K562 (cell line): ENCODE measurements at regions not wholly inside any gene's neighbourhood (a gene's known extent, or its start where the extent isn't known, plus 50 kb on each side); places are given as distances from the start of the nearest gene placed in this dataset.

Experiments used
- ATAC-seq: fragments of 200-7000 bp; cut with Tn5 transposase; 3 replicates; pipeline ENCODE4 v1.9.1; 2020; ENCODE audit warnings: moderate library complexity
- BruUV-seq: library from RNA; stranded (reverse); fragments of 400-500 nt; replicated peaks from 2 replicates; lab custom pipeline; 2021; lab: Mats Ljungman, UMichigan
- CTCF ChIA-PET: fragments of 300-600 bp; formaldehyde crosslinking; extraction: SDS; loops from one replicate; lab custom pipeline; 2021; ENCODE audit warnings: low intra/inter-chr PET ratio; lab: Yijun Ruan, JAX
- POLR2A ChIA-PET: fragments of 300-600, 350-650 bp; sonication (Branson Sonifier 250); formaldehyde crosslinking; extraction: SDS; loops from one replicate; lab custom pipeline; 2021; ENCODE audit warnings: antibody characterized with exemption, inconsistent platforms; lab: Yijun Ruan, JAX
- DNase-seq, 4 experiments: peaks; one replicate each; pipeline versions ENCODE4 v3.0.0 to v3.0.0-alpha.2; 2011 to 2018; ENCODE audit warnings: low spot score in 3 of 4, mixed read lengths in 3 of 4; ENCODE audit errors: extremely low read depth in 1 of 4
- FAIRE-seq: peaks from 2 replicates; lab custom pipeline; 2011; peaks lifted over from hg19 to GRCh38; lab: Jason Lieb, UNC
- H2AFZ ChIP-seq: 2 replicates; pipeline ENCODE4 v1.6.0; 2011; ENCODE audit warnings: low read depth, low read length, control low read depth, inconsistent platforms
- H3K27ac ChIP-seq: fragments of 200-600 bp; 3 replicates; pipeline ENCODE4 v1.8.0; 2011; ENCODE audit warnings: low read depth, mild to moderate bottlenecking, control low read depth, inconsistent platforms, low read length, moderate library complexity, mixed read lengths; ENCODE audit errors: extremely low read depth
- H3K27me3 ChIP-seq, 2 experiments: fragments of 300-600 bp in 1 of 2; 2 replicates in 1 of 2; 3 replicates in 1 of 2; pipeline versions ENCODE4 v1.6.0 to v1.8.0; 2011; ENCODE audit warnings: inconsistent platforms in 2 of 2, low read length in 2 of 2, mild to moderate bottlenecking in 1 of 2, mixed read lengths in 1 of 2, moderate library complexity in 1 of 2; ENCODE audit not compliant: control insufficient read depth in 2 of 2, insufficient read depth in 2 of 2
- H3K36me3 ChIP-seq: fragments of 300-600 bp; 3 replicates; pipeline ENCODE4 v1.8.0; 2011; ENCODE audit warnings: mild to moderate bottlenecking, low read length, inconsistent platforms; ENCODE audit not compliant: control insufficient read depth, insufficient read depth
- H3K4me1 ChIP-seq, 2 experiments: fragments of 200-600 bp in 1 of 2; replicated peaks in 1 of 2; 2 replicates in 1 of 2; 3 replicates in 1 of 2; pipeline versions ENCODE4 v1.5.1 to v1.8.0; 2011; ENCODE audit warnings: inconsistent platforms in 2 of 2, low read length in 2 of 2, mild to moderate bottlenecking in 1 of 2, mixed read lengths in 1 of 2, moderate library complexity in 1 of 2; ENCODE audit not compliant: control insufficient read depth in 2 of 2, insufficient read depth in 2 of 2
- H3K4me2 ChIP-seq: 2 replicates; pipeline ENCODE4 v1.6.1; 2011; ENCODE audit warnings: low read length, control low read depth, inconsistent platforms, mixed read lengths; ENCODE audit not compliant: insufficient read depth
- H3K4me3 ChIP-seq: fragments of 200-600 bp; sonication (generic), shearing (Covaris generic); 2 replicates; pipeline ENCODE4 v1.5.1; 2016; ENCODE audit warnings: control low read depth, inconsistent platforms
- H3K79me2 ChIP-seq: fragments of 200-600 bp; 3 replicates; pipeline ENCODE4 v1.8.0; 2011; ENCODE audit warnings: low read length, inconsistent platforms; ENCODE audit not compliant: control insufficient read depth, insufficient read depth
- H3K9ac ChIP-seq, 2 experiments: 2 replicates each; pipeline versions ENCODE4 v1.6.0 to v1.6.1; 2011; ENCODE audit warnings: low read depth in 2 of 2, low read length in 2 of 2, control low read depth in 1 of 2, inconsistent platforms in 1 of 2, mild to moderate bottlenecking in 1 of 2, mixed read lengths in 1 of 2; ENCODE audit not compliant: insufficient read depth in 1 of 2
- H3K9me1 ChIP-seq: one replicate; pipeline ENCODE4 v1.6.0; 2011; ENCODE audit warnings: inconsistent platforms, mild to moderate bottlenecking, low read length, moderate library complexity; ENCODE audit not compliant: control insufficient read depth, insufficient read depth
- H3K9me3 ChIP-seq: replicated peaks from 2 replicates; pipeline ENCODE4 v1.5.1; 2011; ENCODE audit warnings: low read depth, low read length, inconsistent platforms; ENCODE audit not compliant: control insufficient read depth, insufficient read depth
- H4K20me1 ChIP-seq: replicated peaks from 2 replicates; pipeline ENCODE4 v1.6.1; 2011; ENCODE audit warnings: low read length, inconsistent platforms, mixed read lengths; ENCODE audit not compliant: control insufficient read depth, insufficient read depth
- ETS1 ChIP-seq: conservative IDR thresholded peaks from 2 replicates; pipeline ENCODE4 v1.6.1; 2011; ENCODE audit warnings: low read depth, mild to moderate bottlenecking, low read length; ENCODE audit not compliant: control insufficient read depth
- HEY1 ChIP-seq: fragments of 250-450 bp; sonication (Bioruptor Pico); IDR thresholded peaks from 2 replicates; pipeline ENCODE4 v1.5.0; 2020; ENCODE audit warnings: mild to moderate bottlenecking, moderate library complexity, borderline replicate concordance
- HMGN3 ChIP-seq: IDR thresholded peaks from 2 replicates; pipeline ENCODE4 v1.6.1; 2011; ENCODE audit warnings: borderline replicate concordance, low read depth, mild to moderate bottlenecking, mixed read lengths, low read length; ENCODE audit not compliant: insufficient read length; ENCODE audit errors: extremely low read depth
- NR2F6 ChIP-seq: fragments of 450-650 bp; formaldehyde crosslinking; IDR thresholded peaks from 2 replicates; pipeline ENCODE4 v1.4.0; 2020; ENCODE audit warnings: mild to moderate bottlenecking
- POLR2H ChIP-seq: IDR thresholded peaks from 2 replicates; pipeline ENCODE4 v1.6.1; 2016; ENCODE audit warnings: missing genetic modification characterization, low read depth, mild to moderate bottlenecking, control low read depth, missing compliant biosample characterization, moderate library complexity
- TCF3 ChIP-seq: sonication (generic); formaldehyde crosslinking; IDR thresholded peaks from 2 replicates; pipeline ENCODE4 v1.4.0; 2020; ENCODE audit warnings: mild to moderate bottlenecking, missing genetic modification reagents
- XRCC4 ChIP-seq: IDR thresholded peaks from one replicate; pipeline ENCODE4 v1.6.1; 2011; ENCODE audit not compliant: insufficient read depth, insufficient read length; ENCODE audit errors: extremely low read depth
- ZBTB8A ChIP-seq: fragments of 450-650 bp; IDR thresholded peaks from 2 replicates; pipeline ENCODE4 v1.6.1; 2018; ENCODE audit warnings: mild to moderate bottlenecking, moderate library complexity; ENCODE audit not compliant: partially characterized antibody
- ZC3H8 ChIP-seq: fragments of 450-650 bp; IDR thresholded peaks from 2 replicates; pipeline ENCODE4 v1.6.1; 2017
- ZNF184 ChIP-seq: sonication (generic); formaldehyde crosslinking; IDR thresholded peaks from 2 replicates; pipeline ENCODE4 v1.5.0; 2020; ENCODE audit warnings: missing genetic modification reagents
- ZNF280B ChIP-seq: fragments of 250-450 bp; sonication (Bioruptor Pico); IDR thresholded peaks from 2 replicates; pipeline ENCODE4 v1.5.1; 2021; ENCODE audit warnings: mild to moderate bottlenecking
- ZNF507 ChIP-seq: conservative IDR thresholded peaks from 2 replicates; pipeline ENCODE4 v1.6.1; 2017; ENCODE audit warnings: missing genetic modification characterization, missing compliant biosample characterization
- ZNF518B ChIP-seq: fragments of 250-450 bp; sonication (Bioruptor Pico); IDR thresholded peaks from 2 replicates; pipeline ENCODE4 v1.5.0; 2021; ENCODE audit warnings: mild to moderate bottlenecking, moderate library complexity
- ZNF699 ChIP-seq: fragments of 250-450 bp; sonication (Bioruptor Pico); IDR thresholded peaks from 2 replicates; pipeline ENCODE4 v1.8.0; 2021; ENCODE audit warnings: mild to moderate bottlenecking, moderate library complexity; ENCODE audit not compliant: insufficient replicate concordance
- WGBS: fragments of 100-300 bp; shearing (Covaris generic); methylation state at CpG from one replicate; pipeline ENCODE4 v1.1.6; 2016; ENCODE audit warnings: low coverage, mixed read lengths; ENCODE audit not compliant: insufficient coverage; ENCODE audit errors: missing lambda C conversion rate; 5-methylcytosine and 5-hydroxymethylcytosine counted together
- in situ Hi-C: fragments of 300-500 bp; cut with MboI; formaldehyde crosslinking; loops from 4 replicates; pipeline ENCODE4 v1.15.0; 2018; ENCODE audit warnings: inconsistent platforms, mixed read lengths
- intact Hi-C: fragments of 100-400 bp; cut with micrococcal nuclease; formaldehyde crosslinking; loops from 2 replicates; pipeline ENCODE4 v1.14.2; 2022

DNA sequence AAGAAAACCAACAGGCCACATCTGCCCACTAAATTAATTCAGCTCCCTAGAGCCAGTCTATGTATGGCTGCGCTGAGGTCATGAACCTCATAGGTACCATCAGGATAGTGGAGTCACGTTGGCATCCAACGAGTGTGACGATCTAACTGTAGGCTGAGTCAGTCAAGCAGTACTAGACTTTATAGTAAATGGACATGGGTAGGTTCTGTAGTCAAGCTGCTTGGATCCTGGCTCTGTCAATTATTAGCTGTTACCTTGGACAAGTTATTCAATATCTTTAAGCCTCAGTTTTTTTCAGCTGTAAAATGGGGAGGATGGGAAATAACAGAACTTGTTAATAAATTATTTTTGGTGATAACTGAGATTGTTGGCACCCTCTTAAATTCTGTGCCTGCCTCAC lies 432.4 kb upstream of the RASGEF1B start (continued):
- no peak for TF ChIP-seq XRCC4
- no peak for TF ChIP-seq HMGN3
- no peak for TF ChIP-seq NR2F6 (CRISPR knock-in tag)
- TF ChIP-seq ZNF507: no peak

DNA sequence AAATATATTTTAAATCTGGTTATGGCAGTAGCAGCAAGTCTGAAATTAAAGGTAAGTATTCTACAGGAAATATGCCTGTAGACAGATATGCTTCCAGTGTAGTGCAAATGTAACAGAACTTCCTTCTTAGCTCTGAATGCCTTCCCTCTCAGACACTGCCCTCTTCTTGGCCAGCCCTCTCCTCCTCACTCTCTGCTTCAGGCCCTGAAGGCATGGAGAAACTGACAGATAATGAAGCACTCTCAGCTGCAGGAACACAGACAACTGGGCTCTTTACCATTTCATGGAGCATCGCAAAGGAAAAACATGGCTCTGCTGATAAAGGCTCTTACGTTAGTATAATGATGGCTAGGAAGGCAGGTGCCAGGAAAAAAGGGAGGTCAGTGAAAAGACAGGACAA lies 431.5 kb upstream of the RASGEF1B start:
- BruUV-seq: no TSS peak
- intact Hi-C loops: no loop called here

More for the DNA sequence above, 431.5 kb upstream of the RASGEF1B start:
- no peaks in the 10 kb centered on the region for H3K9me3 ChIP-seq
- ChIA-PET CTCF (no interaction called here), POLR2A (no interaction called here)
- no peak overlapping the region for H3K9ac ChIP-seq
- H3K27ac ChIP-seq: no peak overlapping the region
- peaks cover 0 to 4% of the 10 kb centered on the region in 2 experiments; a peak in 2 of 5 replicates for H3K27me3 ChIP-seq
- FAIRE-seq (no peak), DNase-seq (no peak), ATAC-seq (no peak)
- 4% methylated on average over 2 of the region's 2 CpGs for WGBS
- H3K4me3 ChIP-seq: no peak overlapping the region
- H4K20me1 ChIP-seq: no peaks in the 10 kb centered on the region; the same call in 1 of the 2 replicates
- H2AFZ ChIP-seq: no peak overlapping the region
- no peaks in the 10 kb centered on the region for H3K36me3 ChIP-seq
- no peaks in the 10 kb centered on the region for H3K79me2 ChIP-seq
- no peaks in the 10 kb centered on the region for H3K9me1 ChIP-seq
- TF ChIP-seq ZNF699 (no peak), POLR2H (no peak), ZNF184 (CRISPR knock-in tag) (no peak), ZBTB8A (no peak), ZC3H8 (no peak), ZNF280B (CRISPR knock-in tag) (no peak), ETS1 (no peak), TCF3 (CRISPR knock-in tag) (no peak), ZNF518B (CRISPR knock-in tag) (no peak), HEY1 (CRISPR knock-in tag) (no peak)
- in situ Hi-C loops: no loop called here
- no peaks in the 10 kb centered on the region for H3K4me1 ChIP-seq
- H3K4me2 ChIP-seq: no peak overlapping the region
